Mammary epithelial cell (primary cell): ENCODE measurements at regions not wholly inside any gene's neighbourhood (a gene's known extent, or its start where the extent isn't known, plus 50 kb on each side); places are given as distances from the start of the nearest gene placed in this dataset.

Experiments used
- EZH2 ChIP-seq: IDR thresholded peaks from 2 replicates; pipeline ENCODE4 v1.6.1; 2012; ENCODE audit warnings: low read length, inconsistent platforms, borderline replicate concordance
- TF ChIP-seq, protein P1 (sequence below), 2 donors: IDR thresholded peaks in 1 of 2; conservative IDR thresholded peaks in 1 of 2; 2 replicates each; pipeline ENCODE4 v1.5.1; 2011 to 2012; ENCODE audit warnings: inconsistent platforms in 2 of 2, low read length in 2 of 2, mild to moderate bottlenecking in 2 of 2, control low read depth in 1 of 2, low read depth in 1 of 2; ENCODE audit not compliant: insufficient read depth in 1 of 2; ENCODE audit errors: extremely low read depth in 1 of 2

DNA sequence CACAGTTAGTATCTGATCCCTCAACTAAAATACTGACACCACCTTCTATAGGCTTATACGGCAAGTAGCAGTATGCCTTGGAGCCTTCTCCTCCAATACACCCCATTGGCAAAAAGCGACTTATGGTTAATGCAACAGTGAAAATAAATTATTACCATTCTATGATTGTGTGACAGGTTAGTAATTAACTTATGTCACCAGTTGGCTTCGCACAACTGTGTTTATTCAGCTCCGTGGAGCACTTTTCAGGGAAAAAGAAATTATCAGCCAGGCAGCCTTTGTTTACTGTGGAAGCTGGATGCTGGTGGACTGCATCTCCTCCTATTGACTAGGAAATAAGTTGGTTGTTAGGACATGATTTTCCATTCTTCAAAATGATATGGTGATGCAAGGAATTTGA lies 833.8 kb upstream of the RBFOX1 start:
- TF ChIP-seq, protein P1, sequence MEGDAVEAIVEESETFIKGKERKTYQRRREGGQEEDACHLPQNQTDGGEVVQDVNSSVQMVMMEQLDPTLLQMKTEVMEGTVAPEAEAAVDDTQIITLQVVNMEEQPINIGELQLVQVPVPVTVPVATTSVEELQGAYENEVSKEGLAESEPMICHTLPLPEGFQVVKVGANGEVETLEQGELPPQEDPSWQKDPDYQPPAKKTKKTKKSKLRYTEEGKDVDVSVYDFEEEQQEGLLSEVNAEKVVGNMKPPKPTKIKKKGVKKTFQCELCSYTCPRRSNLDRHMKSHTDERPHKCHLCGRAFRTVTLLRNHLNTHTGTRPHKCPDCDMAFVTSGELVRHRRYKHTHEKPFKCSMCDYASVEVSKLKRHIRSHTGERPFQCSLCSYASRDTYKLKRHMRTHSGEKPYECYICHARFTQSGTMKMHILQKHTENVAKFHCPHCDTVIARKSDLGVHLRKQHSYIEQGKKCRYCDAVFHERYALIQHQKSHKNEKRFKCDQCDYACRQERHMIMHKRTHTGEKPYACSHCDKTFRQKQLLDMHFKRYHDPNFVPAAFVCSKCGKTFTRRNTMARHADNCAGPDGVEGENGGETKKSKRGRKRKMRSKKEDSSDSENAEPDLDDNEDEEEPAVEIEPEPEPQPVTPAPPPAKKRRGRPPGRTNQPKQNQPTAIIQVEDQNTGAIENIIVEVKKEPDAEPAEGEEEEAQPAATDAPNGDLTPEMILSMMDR (conservative IDR thresholded peaks at IDR 0.05 in 1 of 2, IDR thresholded peaks at IDR 0.05 in 1 of 2; ENCODE audit: extremely low read depth in 1 of 2, insufficient read depth in 1 of 2, low read depth in 1 of 2, low read length in 2 of 2): no peak
- TF ChIP-seq EZH2: no peak
